Mammary epithelial cell (primary cell): ENCODE measurements at regions not wholly inside any gene's neighbourhood (a gene's known extent, or its start where the extent isn't known, plus 50 kb on each side); places are given as distances from the start of the nearest gene placed in this dataset.

Experiments used
- CTCF ChIP-seq, 2 donors: IDR thresholded peaks in 1 of 2; conservative IDR thresholded peaks in 1 of 2; 2 replicates each; pipeline ENCODE4 v1.5.1; 2011 to 2012; ENCODE audit warnings: inconsistent platforms in 2 of 2, low read length in 2 of 2, mild to moderate bottlenecking in 2 of 2, control low read depth in 1 of 2, low read depth in 1 of 2; ENCODE audit not compliant: insufficient read depth in 1 of 2; ENCODE audit errors: extremely low read depth in 1 of 2
- EZH2 ChIP-seq: IDR thresholded peaks from 2 replicates; pipeline ENCODE4 v1.6.1; 2012; ENCODE audit warnings: low read length, inconsistent platforms, borderline replicate concordance

GRCh38 chr3:8253201-8253600 lies 248.4 kb upstream of the LMCD1 start:
- TF ChIP-seq CTCF (conservative IDR thresholded peaks at IDR 0.05 in 1 of 2, IDR thresholded peaks at IDR 0.05 in 1 of 2; ENCODE audit: extremely low read depth in 1 of 2, insufficient read depth in 1 of 2, low read depth in 1 of 2, low read length in 2 of 2) (no peak), EZH2 (no peak)
